ENCODE measurements at regions not wholly inside any gene's neighbourhood (a gene's known extent, or its start where the extent isn't known, plus 50 kb on each side); places are given as distances from the start of the nearest gene placed in this dataset.
"Not testable (repeated sequence)": the region's sequence is repeated elsewhere in the genome, so short reads cannot be mapped to it uniquely, and the experiment has no call there.

DNA sequence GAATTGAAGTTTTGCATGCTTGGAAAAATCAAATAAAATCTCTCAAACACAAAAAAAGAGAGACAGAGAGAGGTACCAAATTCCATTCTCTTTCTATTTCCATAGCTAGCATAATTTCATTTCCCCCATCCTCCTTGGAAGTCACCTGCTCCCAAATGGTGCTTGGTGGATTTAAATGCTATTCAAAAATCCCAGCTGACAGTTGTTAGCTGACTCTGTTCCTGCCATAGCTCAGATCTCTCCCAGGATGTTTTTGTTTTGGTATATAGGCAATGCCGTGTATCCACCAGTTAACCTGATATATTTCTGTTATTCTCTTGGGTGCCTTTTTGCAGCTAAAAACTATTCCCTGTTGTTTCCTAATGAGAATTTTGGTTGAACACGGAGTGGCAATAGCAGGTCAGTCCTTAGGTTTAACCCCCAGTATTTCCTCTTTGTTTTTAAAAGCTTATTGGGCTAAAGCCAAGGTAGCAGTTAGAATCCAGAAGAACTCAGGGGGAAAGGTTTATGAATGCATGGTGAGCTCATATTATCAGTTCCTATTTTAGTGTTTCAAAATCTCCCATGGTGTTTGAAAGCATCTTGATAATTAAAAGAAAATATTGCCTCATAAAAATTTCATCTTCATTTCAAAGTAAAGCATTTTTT is 240.0 kb upstream of the GBE1 start:
- H3K9me3 ChIP-seq (ENCODE audit: control insufficient read depth, low read length, poor library complexity, severe bottlenecking) = no peaks in the 10 kb centered on the region
- no peaks in the 10 kb centered on the region for H3K27me3 Mint-ChIP-seq
- no peak for ATAC-seq
- no peak for DNase-seq
- no peak overlapping the region for H3K27ac Mint-ChIP-seq
- no peaks in the 10 kb centered on the region for H3K36me3 Mint-ChIP-seq (ENCODE audit: low read depth)
- no peak overlapping the region for H3K4me3 Mint-ChIP-seq
- H3K4me1 Mint-ChIP-seq = no peaks in the 10 kb centered on the region

DNA sequence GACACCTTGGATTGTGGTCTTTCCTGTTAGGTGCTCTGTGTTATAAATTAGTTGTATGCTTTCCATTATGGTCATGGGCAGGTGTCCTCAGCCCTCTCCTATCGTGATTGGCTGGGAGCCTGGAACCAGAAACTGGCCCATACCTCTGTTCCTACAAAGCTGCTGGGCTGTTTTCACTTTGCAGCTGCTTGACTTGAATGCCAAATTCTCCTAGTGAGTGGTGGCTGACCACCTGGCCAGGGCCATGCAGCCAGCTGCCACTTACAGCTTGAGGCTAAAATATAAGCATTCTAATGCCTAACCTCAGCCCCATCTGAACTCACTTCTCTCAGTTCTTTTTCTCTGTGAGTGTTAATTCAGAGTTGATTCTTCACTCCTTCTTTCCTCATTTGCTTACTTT is 239.3 kb upstream of the GBE1 start:
- Mint-ChIP-seq H3K4me3 (no peak overlapping the region), H3K27me3 (no peaks in the 10 kb centered on the region), H3K4me1 (no peaks in the 10 kb centered on the region), H3K36me3 (ENCODE audit: low read depth) (no peaks in the 10 kb centered on the region), H3K27ac (no peak overlapping the region)
- DNase-seq (no peak), ATAC-seq (no peak)
- no peaks in the 10 kb centered on the region for H3K9me3 ChIP-seq (ENCODE audit: control insufficient read depth, low read length, poor library complexity, severe bottlenecking)

DNA sequence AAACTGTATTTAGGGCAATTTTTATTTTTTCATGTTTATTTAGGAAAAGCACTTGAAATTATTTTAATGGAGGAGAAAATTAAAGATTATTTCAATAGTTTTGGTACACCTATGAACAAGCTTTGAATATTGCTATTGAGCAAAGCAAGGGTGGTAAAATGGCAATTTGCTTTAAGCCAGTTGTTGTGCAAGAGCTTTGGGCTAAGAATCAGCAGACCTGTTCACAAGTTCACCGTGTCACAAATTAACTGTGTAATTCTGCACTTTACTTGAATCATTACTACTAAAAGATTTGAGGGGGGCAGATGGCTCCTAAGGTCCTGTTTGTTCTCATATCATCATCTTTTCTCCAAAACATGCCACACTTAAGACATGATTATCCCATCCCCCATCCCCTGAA is 238.9 kb upstream of the GBE1 start:
- Mint-ChIP-seq H3K27me3 (no peaks in the 10 kb centered on the region), H3K4me1 (no peaks in the 10 kb centered on the region), H3K36me3 (ENCODE audit: low read depth) (no peaks in the 10 kb centered on the region), H3K27ac (no peak overlapping the region), H3K4me3 (no peak overlapping the region)
- DNase-seq = no peak
- ATAC-seq = no peak
- H3K9me3 ChIP-seq (ENCODE audit: control insufficient read depth, low read length, poor library complexity, severe bottlenecking) = no peaks in the 10 kb centered on the region

DNA sequence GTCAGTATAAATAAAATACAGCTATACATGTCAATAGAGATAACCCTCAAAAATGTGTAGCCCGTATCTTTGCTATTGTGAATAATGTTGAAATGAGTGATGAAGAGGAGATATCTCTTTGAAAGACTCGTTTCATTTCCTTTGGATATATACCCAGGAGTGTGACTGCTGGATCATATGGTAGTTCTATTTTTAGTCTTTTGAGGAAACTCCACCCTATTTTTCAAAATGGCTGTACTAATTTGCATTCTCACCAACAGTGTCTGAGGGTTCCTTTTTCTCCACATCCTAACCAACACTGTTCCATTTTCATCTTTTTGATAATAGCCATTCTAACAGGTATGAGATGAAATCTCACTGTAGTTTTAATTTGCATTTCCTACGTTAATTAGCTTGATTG is 237.5 kb upstream of the GBE1 start:
- Mint-ChIP-seq H3K27ac (no peak overlapping the region), H3K27me3 (no peaks in the 10 kb centered on the region)
- ATAC-seq = no peak

DNA sequence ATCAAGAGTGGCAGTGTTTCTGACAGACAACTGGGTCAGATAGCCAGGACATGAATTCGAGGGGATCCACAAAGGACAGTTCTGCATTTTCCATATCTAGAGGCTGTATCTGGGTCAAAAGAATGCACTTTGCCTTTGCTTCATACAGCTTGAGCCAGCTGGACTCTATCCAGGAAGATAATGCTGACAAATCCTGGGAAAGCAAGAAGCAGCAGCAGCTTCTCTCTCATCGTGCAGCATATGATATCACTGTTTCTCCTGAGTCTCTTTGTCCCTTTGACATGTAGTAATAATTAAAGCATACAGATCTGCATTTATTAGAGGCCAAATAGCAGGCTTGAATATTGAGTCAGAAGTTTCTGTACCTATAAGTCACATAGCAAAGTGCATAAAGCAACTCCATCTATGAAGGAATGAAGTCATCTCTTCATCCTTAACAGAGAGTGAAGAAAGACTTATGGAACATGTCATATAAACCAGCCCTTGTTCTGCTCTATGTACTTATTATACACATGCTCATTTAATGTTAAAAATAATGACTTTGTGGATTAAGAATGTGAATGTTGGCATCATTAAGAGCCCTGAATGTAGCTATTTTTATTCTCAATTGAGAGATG is 236.8 kb upstream of the GBE1 start:
- H3K9me3 ChIP-seq (ENCODE audit: control insufficient read depth, low read length, poor library complexity, severe bottlenecking) = no peaks in the 10 kb centered on the region
- Mint-ChIP-seq H3K4me1 (no peaks in the 10 kb centered on the region), H3K36me3 (ENCODE audit: low read depth) (no peaks in the 10 kb centered on the region), H3K4me3 (no peak overlapping the region), H3K27ac (no peak overlapping the region), H3K27me3 (no peaks in the 10 kb centered on the region)
- DNase-seq (no peak), ATAC-seq (no peak)

More for the DNA sequence above, 237.5 kb upstream of the GBE1 start:
- no peak for DNase-seq
- H3K4me1 Mint-ChIP-seq = no peaks in the 10 kb centered on the region
- no peaks in the 10 kb centered on the region for H3K36me3 Mint-ChIP-seq (ENCODE audit: low read depth)
- no peak overlapping the region for H3K4me3 Mint-ChIP-seq
- H3K9me3 ChIP-seq (ENCODE audit: control insufficient read depth, low read length, poor library complexity, severe bottlenecking) = no peaks in the 10 kb centered on the region

DNA sequence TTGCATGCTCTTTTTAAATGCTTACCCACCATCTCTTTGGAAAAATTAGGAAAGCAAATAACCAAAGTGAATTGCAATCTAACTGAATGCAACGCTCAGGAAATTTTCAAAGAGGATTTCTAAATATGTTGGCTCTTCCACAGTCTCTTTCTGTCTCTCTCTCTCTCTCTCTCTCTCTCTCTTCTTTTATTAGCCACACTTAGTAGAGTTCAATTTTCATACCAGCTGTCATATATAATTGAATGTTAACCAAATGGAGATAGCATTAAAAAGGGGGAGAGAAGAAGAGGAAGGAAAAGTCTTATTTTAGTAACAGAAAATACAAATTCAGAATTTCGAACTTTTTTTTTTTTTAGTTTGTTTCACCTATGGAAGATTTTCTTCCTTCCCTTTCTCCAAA is 235.9 kb upstream of the GBE1 start:
- H3K27ac Mint-ChIP-seq = no peak overlapping the region
- H3K36me3 Mint-ChIP-seq (ENCODE audit: low read depth) = no peaks in the 10 kb centered on the region
- DNase-seq = no peak
- H3K27me3 Mint-ChIP-seq = no peaks in the 10 kb centered on the region
- H3K4me3 Mint-ChIP-seq = no peak overlapping the region
- no peak for ATAC-seq
- H3K4me1 Mint-ChIP-seq = no peaks in the 10 kb centered on the region
- no peaks in the 10 kb centered on the region for H3K9me3 ChIP-seq (ENCODE audit: control insufficient read depth, low read length, poor library complexity, severe bottlenecking)

DNA sequence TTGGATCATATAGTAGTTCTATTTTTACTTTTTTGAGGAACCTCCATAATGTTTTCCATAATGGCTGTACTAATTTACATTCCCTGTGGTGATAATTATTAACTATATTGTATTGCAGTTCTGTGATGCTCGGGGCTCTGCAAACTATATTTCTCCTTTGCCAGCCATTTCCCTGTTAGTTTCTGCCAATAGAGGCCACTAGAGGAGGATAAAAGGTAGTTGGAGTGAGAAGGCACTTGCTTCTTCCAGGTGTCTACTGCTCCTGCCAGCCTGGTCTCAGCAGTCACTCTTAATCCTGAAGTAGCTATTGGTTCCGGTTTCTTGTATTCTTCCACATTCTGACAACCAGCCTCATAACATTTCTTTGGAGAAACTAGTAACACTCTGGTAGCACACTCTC is 233.9 kb upstream of the GBE1 start:
- DNase-seq (no peak), ATAC-seq (no peak)
- Mint-ChIP-seq H3K27ac (no peak overlapping the region), H3K36me3 (ENCODE audit: low read depth) (no peaks in the 10 kb centered on the region), H3K4me1 (no peaks in the 10 kb centered on the region), H3K4me3 (no peak overlapping the region), H3K27me3 (no peaks in the 10 kb centered on the region)
- H3K9me3 ChIP-seq (ENCODE audit: control insufficient read depth, low read length, poor library complexity, severe bottlenecking) = no peaks in the 10 kb centered on the region

DNA sequence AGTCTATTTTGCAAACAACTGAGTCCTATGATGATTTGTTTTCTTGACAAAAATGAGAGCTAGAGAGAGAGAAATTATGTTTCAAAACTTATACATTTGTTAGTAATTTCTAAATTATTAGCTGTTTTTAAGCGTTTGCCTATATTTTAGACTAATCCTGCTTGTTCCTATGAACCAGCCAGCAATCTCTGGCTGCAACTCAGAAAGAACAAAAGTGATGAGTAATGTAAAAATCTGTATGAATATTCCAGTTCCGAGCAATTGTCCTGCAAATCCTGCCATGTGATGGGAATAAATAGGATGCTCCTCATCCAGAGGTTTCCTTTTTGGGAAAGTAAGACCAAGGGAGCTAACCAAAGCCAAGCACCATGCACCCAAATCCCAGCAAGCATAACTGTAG is 228.3 kb upstream of the GBE1 start:
- H3K9me3 ChIP-seq (ENCODE audit: control insufficient read depth, low read length, poor library complexity, severe bottlenecking) = no peaks in the 10 kb centered on the region
- no peak for DNase-seq
- no peak for ATAC-seq
- Mint-ChIP-seq H3K27me3 (no peaks in the 10 kb centered on the region), H3K27ac (no peak overlapping the region), H3K4me3 (no peak overlapping the region), H3K36me3 (ENCODE audit: low read depth) (no peaks in the 10 kb centered on the region), H3K4me1 (no peaks in the 10 kb centered on the region)

DNA sequence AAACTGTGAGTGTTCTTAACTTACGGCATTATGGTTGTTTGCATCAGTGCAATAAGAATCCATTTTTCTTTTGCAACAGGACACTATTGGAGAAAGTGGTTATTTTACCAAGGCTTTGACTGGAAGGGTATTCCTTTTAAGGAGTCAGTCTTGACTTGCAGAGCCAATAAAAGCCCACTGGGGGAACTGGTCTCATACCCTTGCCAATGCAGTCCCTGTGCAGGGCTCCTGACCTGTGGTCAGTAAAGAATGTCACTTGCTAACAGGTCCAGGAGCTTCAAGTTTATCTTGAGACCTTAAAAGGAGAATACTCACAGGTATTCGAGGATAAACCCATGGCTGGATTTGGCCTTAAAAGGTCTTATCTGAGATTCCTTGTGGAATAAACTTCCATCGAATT is 227.8 kb upstream of the GBE1 start:
- no peak overlapping the region for H3K27ac Mint-ChIP-seq
- no peaks in the 10 kb centered on the region for H3K36me3 Mint-ChIP-seq (ENCODE audit: low read depth)
- H3K4me1 Mint-ChIP-seq = no peaks in the 10 kb centered on the region
- ATAC-seq (no peak), DNase-seq (no peak)
- no peak overlapping the region for H3K4me3 Mint-ChIP-seq
- H3K27me3 Mint-ChIP-seq = no peaks in the 10 kb centered on the region
- H3K9me3 ChIP-seq (ENCODE audit: control insufficient read depth, low read length, poor library complexity, severe bottlenecking) = no peaks in the 10 kb centered on the region

DNA sequence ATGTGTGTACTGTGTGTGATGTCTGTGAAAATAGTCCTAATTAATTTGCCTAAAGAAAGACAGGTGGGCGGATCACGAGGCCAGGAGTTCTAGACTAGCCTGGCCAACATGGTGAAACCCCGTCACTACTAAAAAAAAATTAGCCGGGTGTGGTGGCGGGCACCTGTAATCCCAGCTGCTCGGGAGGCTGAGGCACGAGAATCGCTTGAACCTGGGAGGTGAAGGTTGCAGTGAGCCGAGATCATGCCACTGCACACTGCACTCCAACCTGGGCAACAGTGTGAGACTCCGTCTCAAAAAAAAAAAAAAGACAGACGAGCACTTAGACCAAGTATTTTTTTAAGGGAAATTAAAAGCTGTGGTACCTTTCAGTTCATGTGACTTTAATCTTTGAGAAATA is 226.0 kb upstream of the GBE1 start:
- not testable (repeated sequence) for H3K4me1 Mint-ChIP-seq; DNase-seq; H3K4me3 Mint-ChIP-seq; H3K9me3 ChIP-seq (ENCODE audit: control insufficient read depth, low read length, poor library complexity, severe bottlenecking); H3K27me3 Mint-ChIP-seq; H3K27ac Mint-ChIP-seq; H3K36me3 Mint-ChIP-seq (ENCODE audit: low read depth); ATAC-seq

DNA sequence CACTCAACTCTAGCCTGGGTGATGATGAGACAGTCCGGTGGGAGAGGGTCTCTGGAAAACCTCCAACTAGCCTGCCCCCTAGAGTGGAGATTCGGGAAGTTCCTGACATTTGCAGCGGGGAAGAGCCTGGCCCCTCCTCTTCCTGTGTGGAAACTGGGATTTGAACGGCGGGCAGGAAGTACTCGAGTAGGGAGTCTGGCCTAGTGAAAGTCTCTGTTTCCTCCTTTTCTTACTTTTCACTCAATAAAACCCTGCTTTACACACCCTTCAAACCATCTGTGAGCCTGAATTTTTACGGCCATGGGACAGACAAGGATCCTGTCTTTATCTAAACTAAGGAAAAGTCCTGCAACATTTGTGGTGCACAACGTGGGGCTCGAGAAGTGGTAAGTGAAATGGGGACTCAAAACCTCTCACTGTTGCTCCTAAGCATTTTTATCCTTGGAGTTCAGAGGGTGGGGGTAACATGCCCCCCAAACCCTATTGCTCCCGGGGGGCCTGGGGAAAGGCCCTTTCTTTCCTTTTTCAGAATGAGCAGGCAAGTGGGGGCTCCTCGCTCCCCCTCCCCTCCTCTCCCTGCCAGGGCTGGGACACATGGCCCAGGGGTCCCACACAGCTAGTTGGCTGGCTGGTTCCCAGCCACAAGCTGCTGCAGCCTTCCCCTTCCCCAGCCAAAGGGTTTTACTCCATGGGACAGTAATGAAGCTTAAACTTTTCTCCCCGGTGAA is 224.7 kb upstream of the GBE1 start:
- Mint-ChIP-seq H3K4me1 (no peaks in the 10 kb centered on the region), H3K27ac (no peak overlapping the region), H3K36me3 (ENCODE audit: low read depth) (no peaks in the 10 kb centered on the region), H3K27me3 (no peaks in the 10 kb centered on the region), H3K4me3 (no peak overlapping the region)
- ATAC-seq (no peak), DNase-seq (no peak)
- no peaks in the 10 kb centered on the region for H3K9me3 ChIP-seq (ENCODE audit: control insufficient read depth, low read length, poor library complexity, severe bottlenecking)

DNA sequence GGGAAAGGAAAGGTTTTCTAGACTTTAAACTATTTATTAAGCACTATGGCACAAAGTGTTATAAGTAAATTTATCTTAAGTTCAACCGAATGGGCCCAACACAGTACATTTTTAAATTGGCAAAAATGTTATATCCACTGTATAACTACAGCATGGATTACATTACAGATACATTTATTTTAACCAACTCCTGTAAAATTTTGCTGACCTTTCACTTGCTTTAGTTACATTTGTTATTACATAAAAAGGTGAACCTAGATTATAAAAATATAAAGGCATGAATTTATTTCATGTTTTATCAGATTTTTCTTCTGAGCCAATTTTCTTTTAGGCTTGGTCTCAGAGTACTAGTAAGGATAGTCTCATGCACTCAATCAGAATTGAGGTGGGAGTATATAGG is 221.9 kb upstream of the GBE1 start:
- Mint-ChIP-seq H3K4me1 (no peaks in the 10 kb centered on the region), H3K36me3 (ENCODE audit: low read depth) (no peaks in the 10 kb centered on the region), H3K27ac (no peak overlapping the region), H3K27me3 (no peaks in the 10 kb centered on the region), H3K4me3 (no peak overlapping the region)
- no peak for ATAC-seq
- no peak for DNase-seq
- H3K9me3 ChIP-seq (ENCODE audit: control insufficient read depth, low read length, poor library complexity, severe bottlenecking) = no peaks in the 10 kb centered on the region

DNA sequence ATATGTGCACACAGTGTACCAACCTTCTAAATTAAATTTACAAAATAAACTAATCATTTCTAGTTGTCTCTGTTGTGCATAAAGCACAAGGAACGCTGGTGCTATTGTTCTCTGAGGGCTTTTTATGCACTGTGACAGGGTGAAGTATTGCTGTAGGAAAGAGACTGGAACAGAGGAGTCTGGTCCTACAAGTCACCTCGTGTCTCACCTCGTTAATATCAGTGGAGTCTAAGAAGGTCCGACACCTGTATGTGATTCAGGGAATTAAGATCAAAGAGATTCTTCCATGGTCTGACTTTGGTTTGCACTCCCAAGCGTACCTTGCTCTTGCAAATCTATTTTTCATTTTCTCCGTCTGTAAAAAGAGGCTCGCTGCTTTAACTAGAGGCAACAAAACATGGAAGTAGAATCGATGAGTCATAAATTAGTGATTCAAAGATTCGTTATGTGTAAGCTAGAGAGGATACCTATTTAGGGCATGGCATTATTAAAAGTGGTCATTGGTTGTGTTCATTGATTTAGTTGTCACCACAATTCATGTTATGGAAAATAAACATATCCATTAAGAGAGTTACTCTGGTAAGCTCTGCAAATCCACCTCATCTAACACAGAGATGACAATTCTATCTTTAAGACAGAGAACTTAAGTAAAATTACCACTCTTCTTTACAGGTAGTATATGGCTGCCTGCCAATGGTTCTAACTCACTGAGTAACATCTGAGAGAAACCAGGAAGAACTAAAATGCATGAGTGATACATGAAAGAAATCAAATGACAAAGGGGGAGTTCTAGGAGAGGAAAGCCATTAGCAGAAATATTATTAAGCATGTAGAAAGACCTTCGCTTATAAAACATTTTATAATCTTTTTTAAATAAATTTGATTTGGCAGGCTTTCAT is 219.4 kb upstream of the GBE1 start:
- DNase-seq = no peak
- no peaks in the 10 kb centered on the region for H3K9me3 ChIP-seq (ENCODE audit: control insufficient read depth, low read length, poor library complexity, severe bottlenecking)
- ATAC-seq = no peak
- Mint-ChIP-seq H3K36me3 (ENCODE audit: low read depth) (no peaks in the 10 kb centered on the region), H3K27ac (no peak overlapping the region), H3K27me3 (no peaks in the 10 kb centered on the region), H3K4me3 (no peak overlapping the region), H3K4me1 (no peaks in the 10 kb centered on the region)

Data from T-helper 17 cell (primary cell).